Stomach (tissue), 4 donors: ENCODE measurements at regions not wholly inside any gene's neighbourhood (a gene's known extent, or its start where the extent isn't known, plus 50 kb on each side); places are given as distances from the start of the nearest gene placed in this dataset.

Experiments
- POLR2A ChIP-seq, 4 donors: fragments of 450-650 bp; IDR thresholded peaks; one replicate each; pipeline ENCODE4 v1.6.1; 2016; ENCODE audit warnings: antibody characterized with exemption in 4 of 4, control low read depth in 2 of 4, mild to moderate bottlenecking in 1 of 4, moderate library complexity in 1 of 4
- POLR2AphosphoS5 ChIP-seq, 3 donors: sonication (generic); formaldehyde crosslinking; IDR thresholded peaks; one replicate each; pipeline ENCODE4 v1.6.1; 2016; ENCODE audit warnings: antibody characterized with exemption in 3 of 3
- TF ChIP-seq, protein P1 (sequence below), 7 experiments: fragments of 450-650 bp in 4 of 7; fragments of 200-600 bp in 3 of 7; sonication (generic) in 3 of 7; IDR thresholded peaks; one replicate each; pipeline ENCODE4 v1.5.1; 2016 to 2019; ENCODE audit warnings: antibody characterized with exemption in 7 of 7, control low read depth in 2 of 7, mild to moderate bottlenecking in 1 of 7

DNA sequence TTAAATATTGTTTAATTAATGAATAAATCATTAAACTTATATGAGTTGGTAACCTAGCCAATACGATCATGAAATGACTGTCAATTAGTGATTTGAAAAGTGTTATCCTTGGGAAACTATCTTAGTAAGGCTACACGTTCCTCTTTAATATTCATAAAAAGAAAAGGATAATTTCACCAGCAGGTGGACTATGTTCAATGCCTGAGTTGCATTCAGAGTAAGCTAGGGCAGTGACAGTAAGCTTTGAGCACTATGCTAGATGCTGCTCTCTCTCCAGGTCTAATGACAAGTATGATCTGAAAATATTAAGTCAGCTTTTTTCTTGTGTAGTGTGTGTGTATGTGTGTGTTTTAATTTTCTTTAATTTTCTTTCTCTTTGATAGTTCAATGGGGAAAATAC is 486.3 kb upstream of the PCDH15 start:
- TF ChIP-seq, protein P1, sequence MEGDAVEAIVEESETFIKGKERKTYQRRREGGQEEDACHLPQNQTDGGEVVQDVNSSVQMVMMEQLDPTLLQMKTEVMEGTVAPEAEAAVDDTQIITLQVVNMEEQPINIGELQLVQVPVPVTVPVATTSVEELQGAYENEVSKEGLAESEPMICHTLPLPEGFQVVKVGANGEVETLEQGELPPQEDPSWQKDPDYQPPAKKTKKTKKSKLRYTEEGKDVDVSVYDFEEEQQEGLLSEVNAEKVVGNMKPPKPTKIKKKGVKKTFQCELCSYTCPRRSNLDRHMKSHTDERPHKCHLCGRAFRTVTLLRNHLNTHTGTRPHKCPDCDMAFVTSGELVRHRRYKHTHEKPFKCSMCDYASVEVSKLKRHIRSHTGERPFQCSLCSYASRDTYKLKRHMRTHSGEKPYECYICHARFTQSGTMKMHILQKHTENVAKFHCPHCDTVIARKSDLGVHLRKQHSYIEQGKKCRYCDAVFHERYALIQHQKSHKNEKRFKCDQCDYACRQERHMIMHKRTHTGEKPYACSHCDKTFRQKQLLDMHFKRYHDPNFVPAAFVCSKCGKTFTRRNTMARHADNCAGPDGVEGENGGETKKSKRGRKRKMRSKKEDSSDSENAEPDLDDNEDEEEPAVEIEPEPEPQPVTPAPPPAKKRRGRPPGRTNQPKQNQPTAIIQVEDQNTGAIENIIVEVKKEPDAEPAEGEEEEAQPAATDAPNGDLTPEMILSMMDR (IDR thresholded peaks at IDR 0.05), result no peak
- TF ChIP-seq POLR2A (IDR thresholded peaks at IDR 0.05) (no peak), POLR2AphosphoS5 (IDR thresholded peaks at IDR 0.05) (no peak)
